Lower lobe of right lung (tissue), 2 donors: ENCODE measurements at regions not wholly inside any gene's neighbourhood (a gene's known extent, or its start where the extent isn't known, plus 50 kb on each side); places are given as distances from the start of the nearest gene placed in this dataset.

ENCODE experiments used
- ATAC-seq, 2 donors: fragments of 200-7000 bp; cut with Tn5 transposase; one replicate each; pipeline ENCODE4 v1.9.1; 2020 to 2022; ENCODE audit warnings: mild to moderate bottlenecking in 2 of 2, moderate library complexity in 2 of 2
- DNase-seq: peaks from one replicate; pipeline ENCODE4 v3.0.0-alpha.2; 2020
- H3K27ac ChIP-seq: fragments of 200-600 bp; one replicate; pipeline ENCODE4 v1.8.0; 2022
- H3K27me3 ChIP-seq: fragments of 200-600 bp; one replicate; pipeline ENCODE4 v1.8.0; 2022; ENCODE audit warnings: low read depth
- H3K36me3 ChIP-seq: fragments of 200-600 bp; one replicate; pipeline ENCODE4 v1.8.0; 2022; ENCODE audit warnings: mild to moderate bottlenecking
- H3K4me1 ChIP-seq: fragments of 200-600 bp; one replicate; pipeline ENCODE4 v1.8.0; 2022
- H3K4me3 ChIP-seq: fragments of 200-600 bp; one replicate; pipeline ENCODE4 v1.8.0; 2022; ENCODE audit warnings: mild to moderate bottlenecking
- H3K9me3 ChIP-seq: fragments of 200-600 bp; one replicate; pipeline ENCODE4 v1.8.0; 2022
- CTCF ChIP-seq: fragments of 200-600 bp; IDR thresholded peaks from one replicate; pipeline ENCODE4 v1.8.0; 2022; ENCODE audit warnings: antibody characterized with exemption, mild to moderate bottlenecking
- intact Hi-C: fragments of 100-400 bp; cut with DNase I; formaldehyde crosslinking; loops from one replicate; pipeline ENCODE4 v1.11.0; 2022
- donor health status: DM: no; HTN: yes; CAD: no; lungs with severe emphysema.

- Histone ChIP-seq H3K27ac (no peak overlapping the region), H3K27me3 (no peaks in the 10 kb centered on the region), H3K9me3 (no peaks in the 10 kb centered on the region), H3K36me3 (no peaks in the 10 kb centered on the region), H3K4me3 (no peak overlapping the region), H3K4me1 (no peaks in the 10 kb centered on the region)
- no peak for DNase-seq
- ATAC-seq, result no peak
- no peak for TF ChIP-seq CTCF
- intact Hi-C loops, result no loop called here
Observed at GRCh38 chr18:10391506-10391905, 62.9 kb upstream of the APCDD1 start.

GRCh38 chr18:10397004-10397403 is 57.4 kb upstream of the APCDD1 start:
- Histone ChIP-seq H3K4me1 (peaks cover 17% of the 10 kb centered on the region), H3K9me3 (no peaks in the 10 kb centered on the region), H3K27me3 (no peaks in the 10 kb centered on the region), H3K27ac (no peak overlapping the region), H3K36me3 (no peaks in the 10 kb centered on the region), H3K4me3 (no peak overlapping the region)
- DNase-seq, result no peak
- TF ChIP-seq CTCF, result no peak
- no peak for ATAC-seq
- intact Hi-C loops, result no loop called here

GRCh38 chr18:10398571-10398970 is 55.9 kb upstream of the APCDD1 start:
- intact Hi-C loops, result no loop called here
- H3K27ac ChIP-seq, result no peak overlapping the region
- no peaks in the 10 kb centered on the region for H3K27me3 ChIP-seq
- ATAC-seq (no peak), DNase-seq (no peak)
- no peak for TF ChIP-seq CTCF
- no peak overlapping the region for H3K4me3 ChIP-seq
- peaks cover 23% of the 10 kb centered on the region for H3K4me1 ChIP-seq
- H3K9me3 ChIP-seq, result no peaks in the 10 kb centered on the region
- no peaks in the 10 kb centered on the region for H3K36me3 ChIP-seq

GRCh38 chr18:10399465-10399864 is 55.0 kb upstream of the APCDD1 start:
- Histone ChIP-seq H3K9me3 (no peaks in the 10 kb centered on the region), H3K27ac (no peak overlapping the region), H3K4me1 (peaks cover 32% of the 10 kb centered on the region), H3K4me3 (no peak overlapping the region), H3K36me3 (no peaks in the 10 kb centered on the region), H3K27me3 (no peaks in the 10 kb centered on the region)
- ATAC-seq (no peak), DNase-seq (no peak)
- no peak for TF ChIP-seq CTCF
- intact Hi-C loops, result no loop called here

GRCh38 chr18:10400534-10401307 is 53.7 kb upstream of the APCDD1 start:
- DNase-seq (no peak), ATAC-seq (peak in 1 of 2 donors; percentile 77)
- Histone ChIP-seq H3K9me3 (no peaks in the 10 kb centered on the region), H3K27ac (no peak overlapping the region), H3K4me1 (peaks cover 37% of the 10 kb centered on the region), H3K4me3 (no peak overlapping the region), H3K27me3 (no peaks in the 10 kb centered on the region), H3K36me3 (no peaks in the 10 kb centered on the region)
- no peak for TF ChIP-seq CTCF
- intact Hi-C loops, result no loop called here
